ENCODE measurements at regions not wholly inside any gene's neighbourhood (a gene's known extent, or its start where the extent isn't known, plus 50 kb on each side); places are given as distances from the start of the nearest gene placed in this dataset.

- Mint-ChIP-seq H3K27ac (no peak overlapping the region), H3K36me3 (no peaks in the 10 kb centered on the region), H3K9me3 (peaks cover 4 to 6% (median 5%) of the 10 kb centered on the region in 3 donors), H3K4me1 (no peaks in the 10 kb centered on the region), H3K4me3 (no peak overlapping the region), H3K27me3 (no peaks in the 10 kb centered on the region)
Observed at GRCh38 chr5:167870055-167870454, 421.4 kb upstream of the WWC1 start.

DNA sequence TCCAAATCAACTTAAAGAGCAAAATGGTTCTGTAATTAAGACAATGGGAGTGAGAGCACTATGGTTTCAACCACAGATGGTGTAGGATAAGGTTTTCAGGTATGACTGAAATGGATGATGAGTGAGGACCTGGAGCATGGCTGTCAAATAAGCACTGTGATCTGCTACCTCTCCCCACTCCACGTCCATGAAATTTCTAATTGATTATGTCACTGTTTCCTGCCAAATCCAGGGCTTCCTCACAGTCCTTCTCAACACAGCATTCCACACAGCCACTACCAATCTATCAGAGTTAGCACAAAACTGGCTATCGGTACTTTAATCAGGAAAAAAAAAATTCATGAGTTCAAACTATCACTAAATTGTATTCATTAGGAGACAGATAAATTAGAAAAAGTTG is 420.4 kb upstream of the WWC1 start:
- Mint-ChIP-seq H3K4me1 (no peaks in the 10 kb centered on the region), H3K36me3 (no peaks in the 10 kb centered on the region), H3K9me3 (peaks cover 4 to 6% (median 5%) of the 10 kb centered on the region in 3 donors), H3K4me3 (no peak overlapping the region), H3K27ac (no peak overlapping the region), H3K27me3 (no peaks in the 10 kb centered on the region)

DNA sequence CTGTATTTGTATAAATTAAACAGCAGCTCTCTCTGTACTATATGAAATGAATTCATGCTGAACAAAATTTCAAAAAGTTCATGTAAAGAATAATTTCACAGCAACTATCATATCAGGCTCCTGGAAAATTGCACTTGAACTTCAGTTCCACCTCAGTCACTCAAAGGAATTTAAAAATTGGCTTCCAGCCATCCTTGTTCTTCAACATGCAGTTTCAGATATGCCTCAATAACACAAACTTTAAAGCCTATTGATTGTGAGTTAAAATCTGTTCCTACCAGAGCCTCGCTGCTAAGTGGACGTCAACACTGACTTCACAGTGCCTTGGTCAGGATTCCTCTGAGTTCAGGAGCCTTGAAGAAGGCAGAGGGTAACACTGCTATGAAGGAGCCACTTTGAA is 418.7 kb upstream of the WWC1 start:
- Mint-ChIP-seq H3K9me3 (peaks cover 4 to 8% (median 5%) of the 10 kb centered on the region in 3 donors), H3K4me1 (no peaks in the 10 kb centered on the region), H3K27me3 (no peaks in the 10 kb centered on the region), H3K4me3 (no peak overlapping the region), H3K27ac (no peak overlapping the region), H3K36me3 (no peaks in the 10 kb centered on the region)

DNA sequence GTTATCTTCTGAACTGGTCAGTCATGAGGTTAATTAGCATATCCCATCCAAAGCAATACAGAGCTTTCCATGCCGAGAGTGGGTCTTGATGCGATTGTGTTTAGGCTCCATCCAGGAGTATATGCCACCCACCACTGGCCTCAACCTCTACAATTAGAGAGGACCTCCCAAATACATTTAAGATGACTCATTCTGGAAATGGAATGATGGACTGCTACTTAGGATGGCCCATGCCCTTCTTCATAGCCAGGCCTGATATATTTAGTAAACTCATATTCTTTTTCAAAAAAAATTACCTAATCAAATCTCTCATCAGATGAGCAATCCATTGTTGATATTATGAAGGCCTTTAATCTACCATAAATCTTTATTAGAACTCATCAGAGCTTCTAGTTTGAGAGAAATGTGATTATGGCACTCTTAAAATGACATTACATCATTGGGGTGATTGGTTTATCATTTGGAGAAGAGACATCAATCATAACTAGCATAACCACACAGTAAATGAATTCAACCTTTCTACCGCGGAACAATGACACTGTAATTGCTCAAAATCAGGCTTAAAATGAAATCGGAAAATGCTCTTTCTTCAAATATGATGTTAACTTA is 414.2 kb upstream of the WWC1 start:
- Mint-ChIP-seq H3K4me1 (no peaks in the 10 kb centered on the region), H3K27me3 (no peaks in the 10 kb centered on the region), H3K36me3 (no peaks in the 10 kb centered on the region), H3K27ac (no peak overlapping the region), H3K4me3 (no peak overlapping the region), H3K9me3 (peaks cover 4 to 6% (median 5%) of the 10 kb centered on the region in 3 donors)

- no peak overlapping the region for H3K4me3 Mint-ChIP-seq
- H3K9me3 Mint-ChIP-seq, result peaks cover 5 to 8% (median 6%) of the 10 kb centered on the region in 3 donors
- H3K27me3 Mint-ChIP-seq, result no peaks in the 10 kb centered on the region
- no peaks in the 10 kb centered on the region for H3K36me3 Mint-ChIP-seq
- no peak overlapping the region for H3K27ac Mint-ChIP-seq
- no peaks in the 10 kb centered on the region for H3K4me1 Mint-ChIP-seq
Observed at GRCh38 chr5:167877924-167878323, 413.5 kb upstream of the WWC1 start.

DNA sequence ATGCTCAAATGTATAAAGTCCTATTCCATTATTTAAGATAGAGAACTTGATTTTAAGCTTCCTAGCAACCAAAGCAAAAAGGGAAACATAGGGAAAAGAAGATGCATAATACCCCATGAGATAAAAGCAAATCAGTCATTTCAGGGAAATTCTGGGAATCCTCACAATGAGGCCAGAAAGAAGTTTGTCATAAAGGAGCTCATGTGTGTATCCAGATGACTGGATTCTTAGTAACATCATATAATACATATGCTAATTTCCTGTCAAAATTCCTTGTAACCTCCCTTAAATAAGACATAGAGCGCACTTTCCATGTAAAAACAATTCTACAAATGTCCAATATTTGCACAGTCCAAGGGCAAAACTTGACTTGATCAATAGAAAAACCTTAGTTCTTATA is 411.0 kb upstream of the WWC1 start:
- no peaks in the 10 kb centered on the region for H3K36me3 Mint-ChIP-seq
- no peaks in the 10 kb centered on the region for H3K4me1 Mint-ChIP-seq
- no peaks in the 10 kb centered on the region for H3K27me3 Mint-ChIP-seq
- peaks cover 2 to 6% (median 3%) of the 10 kb centered on the region in 3 donors for H3K9me3 Mint-ChIP-seq
- H3K4me3 Mint-ChIP-seq, result no peak overlapping the region
- H3K27ac Mint-ChIP-seq, result no peak overlapping the region

DNA sequence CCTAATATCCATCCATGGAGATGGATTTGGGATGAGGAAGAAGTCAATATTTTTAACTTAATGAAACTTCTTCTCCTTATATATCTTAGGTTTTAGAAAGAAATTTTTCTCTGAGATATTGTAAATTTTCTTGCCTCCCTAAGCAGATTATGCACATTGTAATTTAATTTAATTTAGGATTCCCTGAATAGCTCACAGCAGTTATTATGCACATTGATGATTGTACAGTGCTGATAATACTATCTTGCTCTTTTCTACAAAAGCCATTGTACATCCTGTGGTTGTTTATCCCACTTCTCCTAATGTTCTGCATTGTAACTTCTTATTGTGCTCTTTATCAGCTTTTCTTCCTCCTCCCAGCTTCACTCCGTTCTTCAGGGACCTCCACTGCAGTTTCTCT is 410.4 kb upstream of the WWC1 start:
- H3K4me1 Mint-ChIP-seq, result no peaks in the 10 kb centered on the region
- no peaks in the 10 kb centered on the region for H3K27me3 Mint-ChIP-seq
- peaks cover 2 to 6% (median 3%) of the 10 kb centered on the region in 3 donors for H3K9me3 Mint-ChIP-seq
- no peak overlapping the region for H3K27ac Mint-ChIP-seq
- no peaks in the 10 kb centered on the region for H3K36me3 Mint-ChIP-seq
- no peak overlapping the region for H3K4me3 Mint-ChIP-seq

DNA sequence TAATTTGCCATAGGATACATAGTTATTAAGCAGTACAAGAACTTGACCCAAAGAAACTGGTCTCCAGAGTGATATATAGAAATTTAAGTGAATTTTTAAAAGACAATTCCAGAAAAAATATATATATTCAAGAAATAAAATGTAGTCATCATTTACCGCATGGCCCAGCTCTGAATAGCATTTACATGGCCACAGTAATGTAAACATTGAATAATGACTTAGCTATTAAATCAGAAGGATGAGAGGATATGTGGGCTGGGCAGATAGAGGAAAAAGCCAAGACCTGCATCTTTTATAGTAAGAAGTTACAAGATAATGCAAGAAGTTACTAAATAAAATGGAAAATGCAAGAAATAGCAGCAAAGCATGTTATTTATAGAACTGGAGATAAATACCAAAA is 405.2 kb upstream of the WWC1 start:
- Mint-ChIP-seq H3K4me1 (no peaks in the 10 kb centered on the region), H3K36me3 (no peaks in the 10 kb centered on the region), H3K27ac (no peak overlapping the region), H3K27me3 (no peaks in the 10 kb centered on the region), H3K4me3 (no peak overlapping the region), H3K9me3 (peaks cover 3 to 9% (median 6%) of the 10 kb centered on the region in 3 donors)

DNA sequence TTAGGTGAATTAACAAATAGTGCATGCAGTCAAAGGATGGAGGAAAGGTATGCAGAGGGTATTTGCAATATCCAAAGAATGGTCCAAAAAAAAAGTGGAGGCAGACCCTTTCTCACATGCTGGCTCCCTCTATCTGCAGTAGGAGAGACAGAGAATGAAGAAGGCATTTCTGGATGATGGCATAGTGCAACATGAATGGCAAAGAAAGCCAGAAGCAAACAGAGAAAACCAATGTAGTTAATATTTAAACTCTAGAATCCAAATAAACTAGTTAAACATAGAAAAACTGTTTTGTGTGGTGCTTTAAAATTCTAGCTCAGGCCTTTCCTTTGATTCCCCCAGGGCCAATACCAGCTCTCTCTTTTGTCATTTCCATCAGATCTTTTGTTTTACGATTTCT is 403.1 kb upstream of the WWC1 start:
- Mint-ChIP-seq H3K4me3 (no peak overlapping the region), H3K4me1 (no peaks in the 10 kb centered on the region), H3K27ac (no peak overlapping the region), H3K36me3 (no peaks in the 10 kb centered on the region), H3K9me3 (peaks cover under 1 to 7% (median 5%) of the 10 kb centered on the region in 3 donors), H3K27me3 (no peaks in the 10 kb centered on the region)

DNA sequence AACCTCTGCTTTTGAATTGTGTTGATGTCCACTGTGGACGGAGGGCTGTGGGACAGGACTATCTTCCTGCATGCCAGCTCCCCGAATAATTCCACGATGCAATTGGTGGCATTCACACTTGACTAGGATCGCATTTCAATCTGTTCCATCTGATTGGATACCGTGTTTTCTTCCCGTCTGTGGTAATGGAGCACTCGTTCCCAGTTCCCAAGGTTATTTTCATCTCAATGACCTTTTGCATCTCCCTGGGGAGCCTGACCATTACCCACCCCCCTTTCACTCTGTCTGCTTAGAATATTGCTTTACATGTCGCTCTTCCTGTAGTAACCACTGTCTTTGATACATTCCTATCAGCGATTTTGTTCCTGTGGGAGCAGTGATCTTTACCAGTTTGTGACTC is 402.2 kb upstream of the WWC1 start:
- Mint-ChIP-seq H3K4me3 (no peak overlapping the region), H3K27ac (peak overlapping the region in 1 of 3 donors; percentile 72), H3K4me1 (peaks cover 0 to under 1% (median 0%) of the 10 kb centered on the region in 3 donors), H3K27me3 (no peaks in the 10 kb centered on the region), H3K36me3 (no peaks in the 10 kb centered on the region), H3K9me3 (peaks cover 0 to 7% (median 5%) of the 10 kb centered on the region in 3 donors)

GRCh38 chr5:167892352-167893115 is 398.9 kb upstream of the WWC1 start:
- H3K27ac Mint-ChIP-seq, result no peak overlapping the region
- H3K4me3 Mint-ChIP-seq, result no peak overlapping the region
- peaks cover 0 to 7% (median 5%) of the 10 kb centered on the region in 3 donors for H3K9me3 Mint-ChIP-seq
- peaks cover 1% of the 10 kb centered on the region for H3K36me3 Mint-ChIP-seq
- no peaks in the 10 kb centered on the region for H3K27me3 Mint-ChIP-seq
- H3K4me1 Mint-ChIP-seq, result peaks cover 0 to 1% (median 0%) of the 10 kb centered on the region in 3 donors

GRCh38 chr5:167893271-167893670 is 398.2 kb upstream of the WWC1 start:
- Mint-ChIP-seq H3K4me1 (peaks cover 0 to 1% (median 0%) of the 10 kb centered on the region in 3 donors), H3K27ac (no peak overlapping the region)

DNA sequence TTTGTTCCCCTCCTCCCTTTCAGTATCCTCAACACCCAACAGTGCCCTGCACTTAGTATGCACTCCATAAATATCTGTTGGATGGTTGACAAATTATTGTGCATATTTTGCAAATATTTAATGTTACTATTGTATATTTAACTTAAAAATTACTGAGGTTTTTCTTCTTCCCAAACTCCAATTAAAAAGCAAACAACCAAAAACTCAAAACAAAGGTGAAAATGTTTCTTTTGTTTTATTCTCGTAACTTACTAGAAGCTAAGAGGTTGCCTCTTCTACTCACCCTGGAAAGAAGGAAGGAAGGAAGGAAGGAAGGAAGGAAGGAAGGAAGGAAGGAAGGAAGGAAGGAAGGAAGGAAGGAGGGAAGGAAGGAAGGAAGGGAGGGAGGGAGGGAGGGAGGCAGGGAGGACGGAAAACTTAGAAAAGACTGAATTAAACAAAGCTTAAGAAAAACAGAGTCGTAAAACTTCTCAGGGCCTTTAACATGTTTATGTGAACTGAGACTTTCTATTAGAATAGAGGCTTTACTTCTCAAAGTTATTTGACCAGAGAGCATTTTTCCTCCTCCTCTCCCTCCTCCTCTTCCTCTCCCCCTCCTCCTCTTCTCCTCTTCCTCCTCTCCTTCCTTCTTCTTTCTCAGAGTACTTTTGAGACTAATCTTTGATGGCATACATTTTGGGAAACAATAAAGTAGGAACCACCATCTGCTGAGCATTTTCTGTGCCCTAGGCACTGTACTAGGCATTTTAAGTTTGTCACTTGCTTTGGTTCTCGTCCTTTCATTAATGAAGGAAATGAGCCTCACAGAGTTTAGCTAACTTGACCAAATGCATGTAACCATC is 396.6 kb upstream of the WWC1 start:
- H3K4me1 Mint-ChIP-seq, result peaks cover 0 to 1% (median 0%) of the 10 kb centered on the region in 3 donors
- H3K36me3 Mint-ChIP-seq, result peaks cover 1% of the 10 kb centered on the region
- peaks cover 0 to 6% (median 5%) of the 10 kb centered on the region in 3 donors for H3K9me3 Mint-ChIP-seq
- no peaks in the 10 kb centered on the region for H3K27me3 Mint-ChIP-seq
- no peak overlapping the region for H3K27ac Mint-ChIP-seq
- H3K4me3 Mint-ChIP-seq, result no peak overlapping the region

More at GRCh38 chr5:167893271-167893670, 398.2 kb upstream of the WWC1 start:
- Mint-ChIP-seq H3K27me3 (no peaks in the 10 kb centered on the region), H3K4me3 (no peak overlapping the region), H3K36me3 (peaks cover 1% of the 10 kb centered on the region), H3K9me3 (peaks cover 0 to 7% (median 5%) of the 10 kb centered on the region in 3 donors)

DNA sequence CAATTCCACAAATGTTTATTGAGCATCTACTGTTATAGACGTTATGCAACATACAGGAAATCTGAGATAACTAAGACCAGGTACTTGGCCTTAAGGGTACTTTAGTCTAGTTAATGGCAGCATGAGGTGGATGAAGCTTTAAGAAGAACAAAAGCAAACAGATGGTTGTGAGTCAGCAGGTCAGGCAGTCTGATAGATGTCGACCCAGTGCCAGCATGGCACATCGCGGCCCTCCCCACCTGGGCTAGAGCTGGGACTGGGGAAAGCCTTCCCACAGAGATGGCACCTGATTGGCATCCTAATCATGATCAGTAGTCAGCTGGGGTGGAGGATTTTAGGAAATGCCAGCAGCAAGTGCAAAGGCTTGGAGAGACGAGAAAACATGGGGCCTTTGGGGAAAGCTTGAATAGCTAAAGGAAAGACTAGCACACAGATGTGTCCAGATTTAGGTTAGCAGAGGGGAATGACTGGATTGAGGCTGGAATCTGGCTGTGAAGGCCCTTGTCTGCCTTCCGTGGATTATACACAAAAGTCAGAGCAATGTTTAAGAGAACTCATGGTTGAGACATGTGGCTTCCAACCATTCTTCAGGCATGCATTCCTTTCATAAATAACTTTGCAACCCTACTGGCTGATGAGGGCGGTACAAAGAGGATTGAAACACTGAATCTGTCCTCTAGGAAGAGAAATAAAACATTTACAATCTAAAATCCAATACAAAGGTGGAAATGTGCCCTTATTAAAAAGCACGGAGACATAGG is 395.4 kb upstream of the WWC1 start:
- no peak overlapping the region for H3K27ac Mint-ChIP-seq
- H3K9me3 Mint-ChIP-seq, result peaks cover 0 to 8% (median 3%) of the 10 kb centered on the region in 3 donors
- H3K36me3 Mint-ChIP-seq, result peaks cover 1% of the 10 kb centered on the region
- H3K4me3 Mint-ChIP-seq, result no peak overlapping the region
- peaks cover 0 to 1% (median 0%) of the 10 kb centered on the region in 3 donors for H3K4me1 Mint-ChIP-seq
- H3K27me3 Mint-ChIP-seq, result no peaks in the 10 kb centered on the region

Measured in IgD-negative memory B cell (primary cell).